Fibroblast of lung (primary cell): ENCODE measurements at regions not wholly inside any gene's neighbourhood (a gene's known extent, or its start where the extent isn't known, plus 50 kb on each side); places are given as distances from the start of the nearest gene placed in this dataset.
A peak's percentile ranks its signal among the peaks of the same experiment; 100 is the strongest.

Experiments used
- DNase-seq, 2 donors: peaks; one replicate each; pipeline versions ENCODE4 v3.0.0 to v3.0.0-alpha.2; 2010; ENCODE audit warnings: low read depth in 2 of 2
- H2AFZ ChIP-seq: 2 replicates; pipeline ENCODE4 v1.5.1; 2012; ENCODE audit warnings: low read length, control low read depth, inconsistent platforms
- H3K27ac ChIP-seq: 2 replicates; pipeline ENCODE4 v1.5.1; 2011; ENCODE audit warnings: low read length, control low read depth; ENCODE audit not compliant: insufficient read depth
- H3K27me3 ChIP-seq: 2 replicates; pipeline ENCODE4 v1.5.1; 2011; ENCODE audit warnings: mild to moderate bottlenecking, low read length; ENCODE audit not compliant: control insufficient read depth, insufficient read depth
- H3K36me3 ChIP-seq: 2 replicates; pipeline ENCODE4 v1.5.1; 2011; ENCODE audit warnings: low read length; ENCODE audit not compliant: control insufficient read depth, insufficient read depth
- H3K4me1 ChIP-seq: 2 replicates; pipeline ENCODE4 v1.5.1; 2011; ENCODE audit warnings: low read length; ENCODE audit not compliant: control insufficient read depth, insufficient read depth; ENCODE audit errors: extremely low read depth
- H3K4me2 ChIP-seq: 2 replicates; pipeline ENCODE4 v1.5.1; 2011; ENCODE audit warnings: low read length, control low read depth; ENCODE audit not compliant: insufficient read depth; ENCODE audit errors: extremely low read depth
- H3K4me3 ChIP-seq, 4 experiments: fragments of 200-600 bp in 1 of 4; sonication (generic) in 1 of 4; replicated peaks in 1 of 4; 2 replicates each; pipeline ENCODE4 v1.5.1; 2011 to 2016; ENCODE audit warnings: low read length in 4 of 4, low read depth in 3 of 4, mild to moderate bottlenecking in 3 of 4, control low read depth in 2 of 4, inconsistent platforms in 1 of 4, mixed read lengths in 1 of 4; ENCODE audit not compliant: insufficient read depth in 1 of 4; ENCODE audit errors: control extremely low read depth in 1 of 4
- H3K79me2 ChIP-seq: 2 replicates; pipeline ENCODE4 v1.5.1; 2012; ENCODE audit warnings: mild to moderate bottlenecking, low read length, inconsistent platforms; ENCODE audit not compliant: control insufficient read depth, insufficient read depth
- H3K9ac ChIP-seq: 2 replicates; pipeline ENCODE4 v1.5.1; 2011; ENCODE audit warnings: mild to moderate bottlenecking, low read length, control low read depth; ENCODE audit not compliant: insufficient read depth
- H3K9me3 ChIP-seq: 2 replicates; pipeline ENCODE4 v1.5.1; 2012; ENCODE audit warnings: low read depth, low read length; ENCODE audit not compliant: control insufficient read depth, insufficient read depth
- H4K20me1 ChIP-seq: 2 replicates; pipeline ENCODE4 v1.5.1; 2011; ENCODE audit warnings: low read length; ENCODE audit not compliant: control insufficient read depth, insufficient read depth; ENCODE audit errors: extremely low read depth
- EZH2 ChIP-seq: IDR thresholded peaks from 2 replicates; pipeline ENCODE4 v1.5.1; 2012; ENCODE audit warnings: low read length, control low read depth, mild to moderate bottlenecking; ENCODE audit errors: missing control alignments
- TF ChIP-seq, protein P1 (sequence below), 2 donors: IDR thresholded peaks in 1 of 2; conservative IDR thresholded peaks in 1 of 2; 1 replicate in 1 of 2; 2 replicates in 1 of 2; pipeline ENCODE4 v1.5.1; 2011 to 2012; ENCODE audit warnings: low read length in 2 of 2, control low read depth in 1 of 2, inconsistent platforms in 1 of 2, low read depth in 1 of 2, mild to moderate bottlenecking in 1 of 2

DNA sequence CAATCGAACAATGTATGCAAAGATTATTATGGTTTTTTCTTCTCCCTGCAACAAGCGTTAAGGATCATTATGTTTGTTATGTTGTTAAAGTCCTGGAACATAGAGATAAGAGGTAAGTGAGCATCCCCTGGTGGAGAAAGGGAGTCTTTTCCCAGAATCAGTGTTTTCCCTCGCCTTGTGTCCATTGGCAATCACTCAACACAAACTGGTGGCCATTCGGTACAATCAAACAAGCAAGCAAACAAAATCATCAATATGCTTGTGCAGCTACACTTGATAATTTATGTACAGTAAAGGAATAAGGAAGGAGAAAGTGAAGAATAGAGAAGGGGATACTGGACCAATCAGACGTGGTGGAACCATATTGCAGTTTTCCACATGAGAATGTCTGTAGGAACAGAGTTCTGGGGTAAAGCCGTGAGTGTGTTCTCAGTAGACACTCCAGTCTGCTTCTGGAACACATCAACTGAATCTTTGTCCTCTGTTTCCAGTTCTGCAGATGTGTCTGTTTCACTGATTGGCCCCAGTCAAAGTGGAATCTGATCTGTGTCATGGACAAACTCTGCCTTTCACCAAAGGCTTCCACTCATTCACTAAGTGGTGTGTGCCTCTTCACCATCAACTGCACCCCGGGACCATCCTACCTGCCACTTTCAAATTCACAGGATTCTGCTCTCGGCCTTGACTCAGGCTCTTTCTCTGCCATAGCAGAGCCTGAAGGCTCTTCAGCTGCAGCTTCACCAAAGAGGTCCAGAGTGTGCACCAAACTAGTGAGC lies 169.5 kb downstream of the AHSP start:
- no peak overlapping the region for H3K4me3 ChIP-seq
- H4K20me1 ChIP-seq: no peaks in the 10 kb centered on the region
- TF ChIP-seq EZH2: no peak
- TF ChIP-seq, protein P1, sequence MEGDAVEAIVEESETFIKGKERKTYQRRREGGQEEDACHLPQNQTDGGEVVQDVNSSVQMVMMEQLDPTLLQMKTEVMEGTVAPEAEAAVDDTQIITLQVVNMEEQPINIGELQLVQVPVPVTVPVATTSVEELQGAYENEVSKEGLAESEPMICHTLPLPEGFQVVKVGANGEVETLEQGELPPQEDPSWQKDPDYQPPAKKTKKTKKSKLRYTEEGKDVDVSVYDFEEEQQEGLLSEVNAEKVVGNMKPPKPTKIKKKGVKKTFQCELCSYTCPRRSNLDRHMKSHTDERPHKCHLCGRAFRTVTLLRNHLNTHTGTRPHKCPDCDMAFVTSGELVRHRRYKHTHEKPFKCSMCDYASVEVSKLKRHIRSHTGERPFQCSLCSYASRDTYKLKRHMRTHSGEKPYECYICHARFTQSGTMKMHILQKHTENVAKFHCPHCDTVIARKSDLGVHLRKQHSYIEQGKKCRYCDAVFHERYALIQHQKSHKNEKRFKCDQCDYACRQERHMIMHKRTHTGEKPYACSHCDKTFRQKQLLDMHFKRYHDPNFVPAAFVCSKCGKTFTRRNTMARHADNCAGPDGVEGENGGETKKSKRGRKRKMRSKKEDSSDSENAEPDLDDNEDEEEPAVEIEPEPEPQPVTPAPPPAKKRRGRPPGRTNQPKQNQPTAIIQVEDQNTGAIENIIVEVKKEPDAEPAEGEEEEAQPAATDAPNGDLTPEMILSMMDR (conservative IDR thresholded peaks at IDR 0.05 in 1 of 2, IDR thresholded peaks at IDR 0.05 in 1 of 2; ENCODE audit: low read depth in 1 of 2, low read length in 2 of 2): peak; percentile 64 to 68

DNA sequence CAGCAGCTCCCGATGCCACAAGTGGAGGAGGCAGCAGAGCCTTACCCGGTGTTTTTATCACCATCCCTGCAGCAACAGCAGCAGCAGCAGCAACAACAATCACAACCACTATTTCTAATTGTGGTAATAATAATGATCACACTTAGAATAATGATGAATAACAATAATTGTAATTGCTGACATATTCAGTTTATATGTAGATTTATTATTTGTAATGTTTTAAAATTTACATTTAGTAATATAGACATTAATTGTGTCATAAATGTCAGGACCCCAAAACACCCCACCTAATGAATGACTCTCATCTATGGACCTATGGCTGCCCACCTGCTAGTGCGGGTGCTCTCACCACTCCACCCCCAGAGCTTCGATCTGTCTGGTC lies 170.0 kb downstream of the AHSP start:
- no peak for DNase-seq
- Histone ChIP-seq H3K4me2 (no peak overlapping the region), H3K36me3 (no peaks in the 10 kb centered on the region), H3K27me3 (no peaks in the 10 kb centered on the region), H3K4me1 (no peaks in the 10 kb centered on the region), H4K20me1 (no peaks in the 10 kb centered on the region), H3K79me2 (no peaks in the 10 kb centered on the region), H2AFZ (no peak overlapping the region), H3K27ac (no peak overlapping the region), H3K9me3 (no peaks in the 10 kb centered on the region), H3K9ac (no peak overlapping the region), H3K4me3 (no peak overlapping the region)
- TF ChIP-seq, protein P1 (conservative IDR thresholded peaks at IDR 0.05 in 1 of 2, IDR thresholded peaks at IDR 0.05 in 1 of 2; ENCODE audit: low read depth in 1 of 2, low read length in 2 of 2): no peak
- no peak for TF ChIP-seq EZH2

More for the DNA sequence above, 169.5 kb downstream of the AHSP start:
- Histone ChIP-seq H3K79me2 (no peaks in the 10 kb centered on the region), H3K4me2 (no peak overlapping the region), H3K27ac (no peak overlapping the region), H3K9ac (no peak overlapping the region), H3K9me3 (no peaks in the 10 kb centered on the region), H3K4me1 (no peaks in the 10 kb centered on the region), H3K36me3 (no peaks in the 10 kb centered on the region), H2AFZ (no peak overlapping the region), H3K27me3 (no peaks in the 10 kb centered on the region)
- DNase-seq: peak; percentile 38 to 43

DNA sequence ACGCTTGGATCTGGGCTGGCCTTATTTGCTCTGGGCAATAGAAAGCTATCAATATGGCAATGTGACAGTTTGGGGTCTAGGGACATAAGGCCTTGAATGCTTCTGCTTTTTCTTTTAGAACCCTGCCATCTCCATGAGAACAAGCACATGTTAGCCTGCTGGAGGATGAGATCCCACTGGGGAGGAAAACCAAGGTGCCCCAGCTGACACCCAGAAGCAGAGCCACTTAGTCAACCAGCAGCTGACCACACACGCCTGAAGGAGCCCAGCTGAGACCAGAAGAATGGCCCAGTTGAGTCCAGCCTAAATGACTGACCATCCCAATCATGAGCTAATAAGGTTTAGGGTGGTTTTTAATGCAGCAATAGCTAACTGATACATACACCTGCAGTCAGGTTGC lies 171.2 kb downstream of the AHSP start:
- TF ChIP-seq EZH2: no peak
- TF ChIP-seq, protein P1 (conservative IDR thresholded peaks at IDR 0.05 in 1 of 2, IDR thresholded peaks at IDR 0.05 in 1 of 2; ENCODE audit: low read depth in 1 of 2, low read length in 2 of 2): no peak
- DNase-seq: no peak
- Histone ChIP-seq H3K4me1 (no peaks in the 10 kb centered on the region), H3K36me3 (no peaks in the 10 kb centered on the region), H2AFZ (no peak overlapping the region), H3K27me3 (no peaks in the 10 kb centered on the region), H3K9ac (no peak overlapping the region), H3K4me3 (no peak overlapping the region), H3K27ac (no peak overlapping the region), H3K4me2 (no peak overlapping the region), H4K20me1 (no peaks in the 10 kb centered on the region), H3K79me2 (no peaks in the 10 kb centered on the region), H3K9me3 (no peaks in the 10 kb centered on the region)
